ENCODE measurements at regions not wholly inside any gene's neighbourhood (a gene's known extent, or its start where the extent isn't known, plus 50 kb on each side); places are given as distances from the start of the nearest gene placed in this dataset.

DNA sequence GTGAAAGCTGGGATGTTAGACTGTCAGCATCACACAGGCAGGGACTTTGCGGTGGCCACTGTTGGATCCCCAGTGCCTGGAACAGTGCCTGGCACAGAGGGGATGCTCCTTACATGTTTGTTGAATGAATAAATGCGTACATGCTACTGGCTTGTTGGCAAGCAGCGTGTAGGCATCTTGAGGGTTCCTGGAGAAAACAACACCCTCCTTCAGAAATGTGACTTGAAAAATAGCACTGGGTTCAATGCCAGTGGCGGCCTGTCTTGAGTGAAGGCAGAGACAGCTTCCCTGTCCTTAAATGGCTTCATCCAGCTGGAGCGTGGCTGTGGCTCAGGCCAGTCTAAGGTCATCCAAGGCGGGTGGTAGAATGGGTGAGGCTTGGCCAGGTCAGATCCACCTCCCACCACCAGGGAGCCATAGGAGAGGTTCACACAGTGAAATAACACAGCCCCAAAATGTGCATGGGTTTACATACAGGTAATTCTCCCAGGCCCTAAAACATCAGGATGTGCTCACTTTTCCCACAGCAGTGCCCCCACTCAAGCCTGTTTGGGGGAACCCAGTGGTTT lies 171.4 kb downstream of the PHETA1 start:
- DNase-seq (ENCODE audit: low spot score) = no peak
- CTCF ChIA-PET = interaction anchor here (0.7 kb wide), 1 partner anchor 216 kb away, joined by 3 read pairs; no protein-coding TSS in a partner anchor
- TF ChIP-seq, protein P1, sequence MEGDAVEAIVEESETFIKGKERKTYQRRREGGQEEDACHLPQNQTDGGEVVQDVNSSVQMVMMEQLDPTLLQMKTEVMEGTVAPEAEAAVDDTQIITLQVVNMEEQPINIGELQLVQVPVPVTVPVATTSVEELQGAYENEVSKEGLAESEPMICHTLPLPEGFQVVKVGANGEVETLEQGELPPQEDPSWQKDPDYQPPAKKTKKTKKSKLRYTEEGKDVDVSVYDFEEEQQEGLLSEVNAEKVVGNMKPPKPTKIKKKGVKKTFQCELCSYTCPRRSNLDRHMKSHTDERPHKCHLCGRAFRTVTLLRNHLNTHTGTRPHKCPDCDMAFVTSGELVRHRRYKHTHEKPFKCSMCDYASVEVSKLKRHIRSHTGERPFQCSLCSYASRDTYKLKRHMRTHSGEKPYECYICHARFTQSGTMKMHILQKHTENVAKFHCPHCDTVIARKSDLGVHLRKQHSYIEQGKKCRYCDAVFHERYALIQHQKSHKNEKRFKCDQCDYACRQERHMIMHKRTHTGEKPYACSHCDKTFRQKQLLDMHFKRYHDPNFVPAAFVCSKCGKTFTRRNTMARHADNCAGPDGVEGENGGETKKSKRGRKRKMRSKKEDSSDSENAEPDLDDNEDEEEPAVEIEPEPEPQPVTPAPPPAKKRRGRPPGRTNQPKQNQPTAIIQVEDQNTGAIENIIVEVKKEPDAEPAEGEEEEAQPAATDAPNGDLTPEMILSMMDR (conservative IDR thresholded peaks at IDR 0.05; ENCODE audit: low read depth) = no peak
- H3K27ac ChIP-seq = no peak overlapping the region
- POLR2A ChIA-PET (ENCODE audit: low non-redundant PET) = no interaction called here

DNA sequence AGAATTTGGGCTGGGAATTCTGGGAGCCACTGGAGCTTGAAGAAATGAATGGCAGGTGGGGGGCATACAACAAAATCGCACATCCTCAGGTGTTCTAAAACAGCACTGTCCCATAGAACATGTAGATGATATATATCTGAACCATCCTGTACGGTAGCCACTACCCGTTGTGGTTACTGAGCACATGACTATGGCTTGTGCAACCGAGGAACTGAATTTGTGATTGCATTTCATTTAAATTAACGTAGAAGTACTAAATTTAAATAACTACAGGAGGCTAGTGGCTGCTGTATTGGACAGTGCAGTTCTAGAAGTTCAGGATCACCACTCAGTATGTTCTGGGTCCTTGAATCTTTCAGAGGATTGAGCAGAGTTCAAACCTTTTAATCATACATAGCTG lies 172.4 kb downstream of the PHETA1 start:
- ChIA-PET POLR2A (ENCODE audit: low non-redundant PET) (no interaction called here), CTCF (interaction anchor here (0.7 to 0.8 kb wide), 2 partner anchors 183 to 217 kb away, joined by 3 read pairs; no protein-coding TSS in a partner anchor)
- no peak for DNase-seq (ENCODE audit: low spot score)
- TF ChIP-seq, protein P1 (conservative IDR thresholded peaks at IDR 0.05; ENCODE audit: low read depth) = no peak
- H3K27ac ChIP-seq = no peak overlapping the region

DNA sequence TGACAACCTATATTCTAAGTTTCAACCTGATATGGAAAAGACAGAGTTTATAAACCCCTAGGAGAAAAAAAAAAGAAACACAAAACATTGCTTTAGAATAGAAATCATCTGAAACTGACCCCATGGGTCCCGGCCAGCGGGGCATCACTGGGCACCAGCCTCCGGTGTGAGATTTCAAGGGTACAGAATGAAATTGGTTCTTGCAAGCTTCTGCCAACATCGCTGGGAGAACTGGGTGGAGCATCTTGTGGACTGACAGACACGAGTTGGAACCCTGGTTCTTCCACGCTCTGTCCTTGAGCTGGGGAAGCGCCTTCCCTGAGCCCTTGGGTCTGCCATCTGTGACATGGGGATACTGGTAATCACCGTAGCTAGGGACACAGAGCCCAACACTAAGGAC lies 173.6 kb downstream of the PHETA1 start:
- no peak overlapping the region for H3K27ac ChIP-seq
- TF ChIP-seq, protein P1 (conservative IDR thresholded peaks at IDR 0.05; ENCODE audit: low read depth) = no peak
- DNase-seq (ENCODE audit: low spot score) = no peak
- ChIA-PET CTCF (no interaction called here), POLR2A (ENCODE audit: low non-redundant PET) (no interaction called here)

DNA sequence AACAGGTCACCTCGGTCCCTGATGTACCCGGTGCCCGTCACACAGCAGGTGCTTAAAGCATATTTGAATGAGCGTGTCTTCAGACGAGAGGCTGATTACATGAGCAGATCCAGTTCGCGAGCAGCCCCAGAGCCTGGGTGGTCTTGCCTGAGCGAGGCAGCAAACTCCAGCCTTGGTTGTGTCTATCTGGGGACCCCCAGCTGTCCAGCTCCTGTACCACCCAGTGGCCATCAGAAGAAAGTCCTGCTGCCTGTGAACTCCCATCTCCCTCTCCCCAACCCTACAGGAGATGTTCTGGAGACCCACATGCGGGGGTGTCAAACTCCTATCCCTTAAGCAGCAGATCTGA lies 174.2 kb downstream of the PHETA1 start:
- TF ChIP-seq, protein P1 (conservative IDR thresholded peaks at IDR 0.05; ENCODE audit: low read depth) = no peak
- H3K27ac ChIP-seq = no peak overlapping the region
- DNase-seq (ENCODE audit: low spot score) = no peak
- CTCF ChIA-PET = no interaction called here
- POLR2A ChIA-PET (ENCODE audit: low non-redundant PET) = no interaction called here

DNA sequence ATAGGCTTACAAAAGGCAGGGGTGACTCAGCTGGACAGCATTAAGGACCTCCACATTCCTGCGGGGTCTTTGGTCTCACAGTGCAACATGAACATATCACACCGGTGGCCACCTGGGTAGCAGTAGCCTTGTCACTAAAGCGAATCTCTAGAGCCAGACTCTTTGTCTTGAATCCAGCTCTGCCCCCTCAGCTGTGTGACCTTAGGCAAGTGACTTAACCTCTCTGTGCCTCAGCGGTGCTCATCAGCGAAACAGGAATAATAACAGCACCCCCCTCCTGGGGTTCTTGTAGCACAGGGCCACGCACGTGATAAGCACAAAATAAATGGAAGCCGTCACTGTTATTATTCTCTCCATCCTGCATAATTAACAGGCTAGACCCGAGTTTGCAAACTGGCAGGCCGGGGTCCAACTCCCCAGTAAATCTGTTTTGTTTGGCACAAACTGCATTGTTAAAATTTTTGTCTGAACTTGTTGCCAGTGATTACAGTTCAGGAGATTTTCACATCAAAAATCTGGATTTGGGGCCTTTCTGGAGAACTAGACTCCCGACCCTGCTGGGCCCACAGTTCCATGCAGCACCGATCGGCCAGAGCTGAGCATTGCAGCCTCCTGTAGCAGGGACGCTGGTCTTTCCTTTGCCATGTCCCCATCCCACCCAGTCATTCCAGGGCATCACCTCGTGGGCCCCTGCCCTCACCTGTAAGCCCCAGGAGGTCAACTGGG lies 174.8 kb downstream of the PHETA1 start:
- TF ChIP-seq, protein P1 (conservative IDR thresholded peaks at IDR 0.05; ENCODE audit: low read depth) = no peak
- CTCF ChIA-PET = no interaction called here
- no peak overlapping the region for H3K27ac ChIP-seq
- DNase-seq (ENCODE audit: low spot score) = no peak
- POLR2A ChIA-PET (ENCODE audit: low non-redundant PET) = no interaction called here

DNA sequence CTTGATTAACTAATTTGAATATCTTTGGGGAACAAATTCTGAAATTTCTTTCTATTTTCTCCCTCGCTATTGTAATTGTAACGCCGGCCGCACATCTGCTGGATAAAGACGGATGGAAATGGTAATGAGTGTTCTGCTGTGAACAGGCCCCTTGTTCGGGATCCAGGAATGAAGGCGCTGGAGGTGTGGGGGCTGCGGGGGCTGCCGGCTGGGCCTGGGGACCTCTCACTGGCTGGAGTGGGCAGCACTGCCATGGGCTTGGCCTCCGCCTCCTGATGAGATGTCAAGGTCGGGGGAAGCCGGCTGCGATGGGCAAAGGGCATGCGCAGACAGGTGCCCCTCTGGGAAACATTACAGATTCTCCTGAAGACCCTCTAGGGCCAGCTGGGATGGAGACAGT lies 175.4 kb downstream of the PHETA1 start:
- ChIA-PET POLR2A (ENCODE audit: low non-redundant PET) (no interaction called here), CTCF (interaction anchor here (0.5 kb wide), 1 partner anchor 478 kb away, joined by 3 read pairs; no protein-coding TSS in a partner anchor)
- TF ChIP-seq, protein P1 (conservative IDR thresholded peaks at IDR 0.05; ENCODE audit: low read depth) = no peak
- H3K27ac ChIP-seq = no peak overlapping the region
- DNase-seq (ENCODE audit: low spot score) = no peak

All from RWPE1 (cell line).